ENCODE measurements at regions not wholly inside any gene's neighbourhood (a gene's known extent, or its start where the extent isn't known, plus 50 kb on each side); places are given as distances from the start of the nearest gene placed in this dataset.
"Not testable (repeated sequence)": the region's sequence is repeated elsewhere in the genome, so short reads cannot be mapped to it uniquely, and the experiment has no call there.

DNA sequence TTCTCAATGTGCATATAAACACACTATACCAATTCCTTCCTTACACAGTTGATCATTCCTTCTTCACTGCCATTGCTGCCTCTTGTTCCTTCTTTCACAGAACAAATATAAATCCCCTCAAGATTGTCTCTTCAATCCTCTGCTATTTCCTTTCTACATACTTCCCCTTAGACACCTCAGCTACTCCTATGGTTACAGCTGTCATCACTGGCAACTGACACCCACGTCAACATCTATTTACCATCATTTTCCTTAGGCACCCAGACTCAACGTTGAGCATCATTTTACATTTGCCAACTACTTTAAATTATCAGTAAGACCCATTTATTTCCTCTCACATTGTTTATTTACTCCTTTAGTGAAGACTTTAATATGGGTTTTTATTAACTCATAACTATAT, 488.8 kb upstream of the FSHR start:
- ChIA-PET POLR2A (no interaction called here), CTCF (no interaction called here)
- DNase-seq (ENCODE audit: extremely low spot score) = no peak
- TF ChIP-seq, protein P1, sequence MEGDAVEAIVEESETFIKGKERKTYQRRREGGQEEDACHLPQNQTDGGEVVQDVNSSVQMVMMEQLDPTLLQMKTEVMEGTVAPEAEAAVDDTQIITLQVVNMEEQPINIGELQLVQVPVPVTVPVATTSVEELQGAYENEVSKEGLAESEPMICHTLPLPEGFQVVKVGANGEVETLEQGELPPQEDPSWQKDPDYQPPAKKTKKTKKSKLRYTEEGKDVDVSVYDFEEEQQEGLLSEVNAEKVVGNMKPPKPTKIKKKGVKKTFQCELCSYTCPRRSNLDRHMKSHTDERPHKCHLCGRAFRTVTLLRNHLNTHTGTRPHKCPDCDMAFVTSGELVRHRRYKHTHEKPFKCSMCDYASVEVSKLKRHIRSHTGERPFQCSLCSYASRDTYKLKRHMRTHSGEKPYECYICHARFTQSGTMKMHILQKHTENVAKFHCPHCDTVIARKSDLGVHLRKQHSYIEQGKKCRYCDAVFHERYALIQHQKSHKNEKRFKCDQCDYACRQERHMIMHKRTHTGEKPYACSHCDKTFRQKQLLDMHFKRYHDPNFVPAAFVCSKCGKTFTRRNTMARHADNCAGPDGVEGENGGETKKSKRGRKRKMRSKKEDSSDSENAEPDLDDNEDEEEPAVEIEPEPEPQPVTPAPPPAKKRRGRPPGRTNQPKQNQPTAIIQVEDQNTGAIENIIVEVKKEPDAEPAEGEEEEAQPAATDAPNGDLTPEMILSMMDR (IDR thresholded peaks at IDR 0.05; ENCODE audit: control extremely low read depth, extremely low read depth, low read depth, missing control alignments) = no peak

DNA sequence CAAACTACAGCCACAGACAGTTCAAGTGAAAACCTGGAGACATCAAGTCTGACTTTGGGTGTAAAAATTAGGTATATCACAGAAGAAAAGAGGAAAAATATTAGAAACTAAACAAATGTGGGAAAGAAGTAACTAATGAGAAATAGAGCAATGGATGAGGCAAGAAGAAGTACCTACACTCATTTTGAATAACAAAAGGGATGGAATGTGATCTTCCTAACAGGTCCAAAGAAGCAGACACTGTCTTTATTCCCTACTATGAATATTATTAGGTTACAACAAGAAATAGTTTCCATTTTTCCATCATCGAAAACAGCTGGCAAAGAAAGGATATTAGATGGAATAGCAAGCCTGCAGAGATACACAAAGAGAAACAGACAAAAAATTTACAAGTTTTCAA, 486.3 kb upstream of the FSHR start:
- DNase-seq (ENCODE audit: extremely low spot score) = no peak
- POLR2A ChIA-PET = no interaction called here
- TF ChIP-seq, protein P1 (IDR thresholded peaks at IDR 0.05; ENCODE audit: control extremely low read depth, extremely low read depth, low read depth, missing control alignments) = no peak
- CTCF ChIA-PET = interaction anchor here (1.3 kb wide), 1 partner anchor 11 kb away, joined by 3 read pairs; no protein-coding TSS in a partner anchor

DNA sequence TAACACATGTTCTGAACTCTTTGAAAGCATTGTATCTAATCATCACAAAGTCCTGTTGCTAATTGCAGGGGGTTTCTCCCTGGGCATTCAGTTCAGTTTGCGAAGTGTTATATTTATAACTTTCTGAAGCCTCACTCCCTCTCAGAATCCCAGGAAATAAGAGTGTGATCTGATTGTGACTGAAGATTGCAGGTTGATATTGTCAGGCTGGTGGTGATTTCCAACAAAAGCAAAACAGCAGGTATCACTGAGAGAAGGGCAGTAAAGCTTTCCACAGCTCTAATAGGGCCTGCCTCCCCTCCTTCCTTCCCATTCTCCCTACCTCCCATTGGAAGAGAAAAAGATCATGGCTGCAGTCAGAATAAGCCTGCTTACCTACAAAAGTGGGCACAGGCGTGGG, 466.7 kb upstream of the FSHR start:
- TF ChIP-seq, protein P1 (IDR thresholded peaks at IDR 0.05; ENCODE audit: control extremely low read depth, extremely low read depth, low read depth, missing control alignments) = no peak
- no peak for DNase-seq (ENCODE audit: extremely low spot score)
- ChIA-PET CTCF (interaction anchor here (1.2 to 2.2 kb wide), 2 partner anchors 10 to 40 kb away, joined by 4 to 5 read pairs; no protein-coding TSS in a partner anchor), POLR2A (no interaction called here)

DNA sequence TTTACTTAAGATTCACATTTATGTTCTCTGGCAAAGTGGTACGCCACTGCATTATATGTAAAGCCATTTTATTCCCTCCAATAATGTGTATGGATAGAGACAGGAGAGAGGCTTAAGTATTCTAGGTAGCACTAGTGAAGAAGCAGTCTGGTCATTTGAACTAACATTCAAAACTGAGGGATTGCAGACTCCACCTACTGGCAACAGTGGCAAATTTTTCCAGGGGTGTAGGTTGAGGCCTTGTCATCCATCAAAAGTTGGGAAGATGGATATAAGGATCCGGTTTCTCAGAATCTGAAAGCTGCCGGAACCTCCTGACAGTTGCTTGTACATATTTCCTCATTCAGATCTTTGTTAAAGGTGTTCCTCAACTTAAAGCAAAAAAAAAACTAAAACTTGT, 465.5 kb upstream of the FSHR start:
- ChIA-PET POLR2A (no interaction called here), CTCF (no interaction called here)
- DNase-seq (ENCODE audit: extremely low spot score) = no peak
- TF ChIP-seq, protein P1 (IDR thresholded peaks at IDR 0.05; ENCODE audit: control extremely low read depth, extremely low read depth, low read depth, missing control alignments) = no peak

DNA sequence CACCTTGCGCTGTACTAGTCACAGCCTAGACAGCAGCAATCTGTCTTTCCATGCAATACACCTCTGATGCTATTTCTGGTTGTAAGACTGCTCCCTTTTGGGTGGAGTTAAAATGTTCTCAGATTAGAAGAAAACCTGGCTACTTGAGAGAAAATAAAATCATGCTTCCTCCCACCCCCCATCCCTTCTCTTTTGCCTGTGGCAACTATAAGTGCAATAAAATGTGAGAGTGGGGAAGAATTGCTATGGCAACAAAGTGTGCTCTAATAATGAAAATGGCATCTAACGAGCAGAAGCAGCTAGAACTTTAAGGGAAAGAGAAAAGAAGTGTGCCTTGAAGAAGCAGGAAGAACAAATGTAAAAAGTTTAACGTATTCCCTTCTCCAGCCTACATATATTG, 464.2 kb upstream of the FSHR start:
- ChIA-PET POLR2A (no interaction called here), CTCF (no interaction called here)
- TF ChIP-seq, protein P1 (IDR thresholded peaks at IDR 0.05; ENCODE audit: control extremely low read depth, extremely low read depth, low read depth, missing control alignments) = no peak
- no peak for DNase-seq (ENCODE audit: extremely low spot score)

DNA sequence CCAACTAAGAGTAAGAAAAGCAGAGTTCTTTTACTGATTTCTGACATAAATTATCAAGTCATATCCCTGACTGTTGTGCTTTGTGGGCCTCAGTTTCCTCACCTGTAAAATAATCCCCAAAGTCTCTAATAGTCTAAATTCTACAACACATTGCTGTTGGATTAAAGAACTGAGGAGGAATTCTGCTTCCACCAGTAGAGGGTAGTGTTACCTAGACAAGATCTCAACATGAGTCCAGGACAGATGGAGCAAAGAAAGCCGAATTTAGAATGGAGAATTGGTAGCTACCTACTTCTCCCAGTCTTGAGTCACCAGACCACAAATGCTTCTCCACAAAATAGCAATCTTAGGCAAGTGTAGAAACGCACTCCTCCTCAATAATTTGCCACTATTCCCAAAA, 462.5 kb upstream of the FSHR start:
- CTCF ChIA-PET = interaction anchor here (0.9 to 2.5 kb wide), 4 partner anchors 10 to 787 kb away, joined by 4 to 12 read pairs (median 6); no protein-coding TSS in a partner anchor
- peak; percentile 12 for DNase-seq (ENCODE audit: extremely low spot score)
- POLR2A ChIA-PET = no interaction called here
- TF ChIP-seq, protein P1 (IDR thresholded peaks at IDR 0.05; ENCODE audit: control extremely low read depth, extremely low read depth, low read depth, missing control alignments) = peak; percentile 17

DNA sequence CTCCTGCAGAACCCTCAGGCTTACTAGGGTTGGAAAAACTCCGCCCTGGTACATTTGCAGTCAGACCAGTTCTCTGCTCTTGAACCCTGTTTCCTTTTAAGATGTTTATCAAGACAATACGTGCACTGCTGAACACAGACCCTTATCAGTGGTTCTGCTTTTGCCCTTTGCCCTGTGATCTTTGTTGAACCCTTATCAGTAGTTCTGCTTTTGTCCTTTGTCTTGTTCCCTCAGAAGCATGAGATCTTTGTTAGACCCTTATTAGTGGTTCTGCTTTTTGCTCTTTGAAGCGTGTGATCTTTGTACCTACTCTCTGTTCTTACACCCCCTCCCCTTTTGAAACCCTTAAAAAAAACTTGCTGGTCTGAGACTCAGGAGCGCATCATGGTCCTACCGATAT, 457.5 kb upstream of the FSHR start:
- CTCF ChIA-PET; POLR2A ChIA-PET; DNase-seq (ENCODE audit: extremely low spot score): not testable (repeated sequence)
